Coronary artery (tissue), 2 donors: ENCODE measurements at regions not wholly inside any gene's neighbourhood (a gene's known extent, or its start where the extent isn't known, plus 50 kb on each side); places are given as distances from the start of the nearest gene placed in this dataset.

ENCODE experiments used
- DNase-seq: peaks from one replicate; pipeline ENCODE4 v3.0.0-alpha.2; 2017; ENCODE audit warnings: low spot score
- H3K27ac ChIP-seq, 2 donors: fragments of 200-600 bp; sonication (generic); one replicate each; pipeline ENCODE4 v1.5.1; 2016 to 2019
- H3K4me3 ChIP-seq: fragments of 200-600 bp; sonication (generic); 2 replicates; pipeline ENCODE4 v1.5.1; 2016; ENCODE audit warnings: mild to moderate bottlenecking, moderate library complexity
- TF ChIP-seq, protein P1 (sequence below): fragments of 200-600 bp; sonication (generic); IDR thresholded peaks from one replicate; pipeline ENCODE4 v1.5.1; 2019; ENCODE audit warnings: antibody characterized with exemption

DNA sequence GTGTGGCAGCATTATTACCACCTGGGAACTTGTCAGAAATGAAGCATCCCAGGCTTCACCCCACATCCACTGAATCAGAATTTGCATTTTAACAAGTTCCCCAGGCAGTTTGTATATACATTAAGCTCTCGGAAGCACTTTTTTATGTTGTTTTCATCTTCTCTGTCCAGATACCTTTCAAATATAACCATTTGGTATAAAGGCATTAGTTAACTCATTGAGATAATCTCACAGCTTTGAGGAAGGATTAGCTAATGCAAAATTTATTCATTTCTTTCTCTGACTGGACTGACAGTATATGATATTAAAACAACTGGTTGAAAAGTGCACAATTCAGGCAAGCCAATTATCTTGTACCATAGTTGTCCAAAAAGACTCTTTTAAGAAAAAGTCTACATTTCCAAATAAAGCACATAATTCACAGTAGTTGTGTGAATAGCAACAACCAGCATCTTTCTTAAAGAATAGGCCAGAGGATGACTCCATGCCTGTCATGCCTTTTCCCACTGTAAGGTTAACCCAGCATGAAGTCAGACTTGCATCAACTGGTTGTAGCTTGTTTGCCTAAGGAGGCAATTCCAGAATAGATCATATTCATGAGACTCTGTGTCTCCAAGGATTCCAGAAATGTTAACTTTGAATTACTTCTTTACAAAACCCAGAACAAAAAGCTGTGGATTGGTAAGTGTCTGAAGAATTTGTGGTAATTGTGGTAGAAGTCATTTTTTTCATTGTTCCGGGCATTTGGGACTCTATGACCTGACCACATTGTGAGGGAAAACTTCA lies 254.3 kb upstream of the SESN3 start:
- DNase-seq: no peak
- H3K27ac ChIP-seq: no peak overlapping the region

DNA sequence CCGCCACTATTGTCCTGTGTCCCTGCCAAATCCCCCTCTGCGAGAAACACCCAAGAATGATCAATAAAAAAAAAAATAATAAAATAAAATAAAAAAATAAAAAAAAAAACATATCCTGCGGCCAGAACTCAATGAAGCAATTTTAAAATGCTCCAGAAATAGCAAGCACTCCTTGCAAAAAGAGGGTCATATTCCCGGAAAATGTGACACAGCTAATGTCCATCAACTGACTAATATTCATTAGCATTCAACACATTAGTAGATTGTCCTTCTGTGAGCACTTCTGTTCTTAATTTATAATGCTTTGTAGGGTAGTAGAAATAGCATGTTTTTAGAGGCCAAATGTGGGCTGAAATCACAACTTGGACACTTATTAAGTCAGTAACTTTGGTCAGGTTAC lies 252.3 kb upstream of the SESN3 start:
- no peak overlapping the region for H3K4me3 ChIP-seq
- DNase-seq: no peak
- H3K27ac ChIP-seq: no peak overlapping the region
- TF ChIP-seq, protein P1, sequence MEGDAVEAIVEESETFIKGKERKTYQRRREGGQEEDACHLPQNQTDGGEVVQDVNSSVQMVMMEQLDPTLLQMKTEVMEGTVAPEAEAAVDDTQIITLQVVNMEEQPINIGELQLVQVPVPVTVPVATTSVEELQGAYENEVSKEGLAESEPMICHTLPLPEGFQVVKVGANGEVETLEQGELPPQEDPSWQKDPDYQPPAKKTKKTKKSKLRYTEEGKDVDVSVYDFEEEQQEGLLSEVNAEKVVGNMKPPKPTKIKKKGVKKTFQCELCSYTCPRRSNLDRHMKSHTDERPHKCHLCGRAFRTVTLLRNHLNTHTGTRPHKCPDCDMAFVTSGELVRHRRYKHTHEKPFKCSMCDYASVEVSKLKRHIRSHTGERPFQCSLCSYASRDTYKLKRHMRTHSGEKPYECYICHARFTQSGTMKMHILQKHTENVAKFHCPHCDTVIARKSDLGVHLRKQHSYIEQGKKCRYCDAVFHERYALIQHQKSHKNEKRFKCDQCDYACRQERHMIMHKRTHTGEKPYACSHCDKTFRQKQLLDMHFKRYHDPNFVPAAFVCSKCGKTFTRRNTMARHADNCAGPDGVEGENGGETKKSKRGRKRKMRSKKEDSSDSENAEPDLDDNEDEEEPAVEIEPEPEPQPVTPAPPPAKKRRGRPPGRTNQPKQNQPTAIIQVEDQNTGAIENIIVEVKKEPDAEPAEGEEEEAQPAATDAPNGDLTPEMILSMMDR: no peak

More for the DNA sequence above, 254.3 kb upstream of the SESN3 start:
- H3K4me3 ChIP-seq: no peak overlapping the region
- TF ChIP-seq, protein P1: no peak

DNA sequence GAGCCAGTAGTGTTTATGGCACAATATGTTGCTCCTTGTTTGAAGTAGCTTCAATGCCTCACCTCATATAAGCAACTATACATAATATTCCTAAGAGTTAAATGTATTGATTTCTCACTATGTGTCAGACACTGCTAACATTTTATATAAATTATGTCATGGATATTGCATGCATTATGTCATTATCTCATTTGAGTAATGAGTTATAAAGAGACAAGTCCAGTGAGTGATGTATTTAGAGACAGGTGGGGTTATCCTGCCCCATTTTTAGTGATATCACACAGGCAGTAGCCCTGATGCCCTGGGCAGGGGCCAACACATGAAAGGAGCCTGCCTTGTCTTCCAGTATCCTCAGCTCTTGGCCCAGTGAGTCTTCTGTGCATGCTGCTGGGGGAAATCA lies 247.0 kb upstream of the SESN3 start:
- DNase-seq: no peak
- Histone ChIP-seq H3K4me3 (no peak overlapping the region), H3K27ac (no peak overlapping the region)
- TF ChIP-seq, protein P1: no peak

DNA sequence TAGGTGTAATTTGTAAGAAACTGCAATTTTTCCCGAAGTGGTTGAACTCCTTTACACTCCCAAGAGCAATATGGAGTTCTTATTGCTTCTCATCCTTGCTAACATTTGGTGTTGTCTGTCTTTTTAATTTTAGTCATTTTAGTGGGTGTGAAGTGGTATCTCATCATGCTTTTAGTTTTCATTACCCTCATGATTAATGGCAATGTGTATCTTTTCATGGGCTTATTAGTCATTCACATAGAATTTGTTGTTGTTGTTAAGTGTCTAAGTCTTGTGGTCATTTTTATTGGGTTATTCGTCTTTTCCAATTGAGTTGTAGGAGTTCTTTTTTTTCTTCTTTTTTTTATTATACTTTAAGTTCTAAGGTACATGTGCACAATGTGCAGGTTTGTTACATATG lies 238.3 kb upstream of the SESN3 start:
- TF ChIP-seq, protein P1: no peak
- no peak overlapping the region for H3K27ac ChIP-seq
- DNase-seq: no peak
- no peak overlapping the region for H3K4me3 ChIP-seq

DNA sequence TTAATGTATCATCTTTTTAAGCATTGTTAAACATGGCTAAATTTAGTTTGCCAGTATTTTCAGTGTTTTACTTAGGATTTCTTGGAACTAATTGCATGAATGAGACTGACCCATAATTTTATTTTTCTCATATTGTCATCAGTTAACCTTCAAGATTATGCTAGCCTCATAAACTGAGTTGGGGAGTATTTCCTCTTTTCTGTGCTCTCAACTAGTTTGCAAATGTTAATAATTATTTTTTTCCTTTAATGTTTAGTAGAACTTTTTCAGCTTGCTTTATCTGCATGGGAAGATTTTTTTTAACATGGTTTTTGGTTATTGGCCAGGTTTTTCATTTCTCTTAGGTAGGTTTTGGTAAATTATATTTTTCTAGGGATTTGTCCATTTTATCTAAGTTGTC lies 235.4 kb upstream of the SESN3 start:
- TF ChIP-seq, protein P1: no peak
- H3K4me3 ChIP-seq: no peak overlapping the region
- no peak for DNase-seq
- H3K27ac ChIP-seq: no peak overlapping the region

DNA sequence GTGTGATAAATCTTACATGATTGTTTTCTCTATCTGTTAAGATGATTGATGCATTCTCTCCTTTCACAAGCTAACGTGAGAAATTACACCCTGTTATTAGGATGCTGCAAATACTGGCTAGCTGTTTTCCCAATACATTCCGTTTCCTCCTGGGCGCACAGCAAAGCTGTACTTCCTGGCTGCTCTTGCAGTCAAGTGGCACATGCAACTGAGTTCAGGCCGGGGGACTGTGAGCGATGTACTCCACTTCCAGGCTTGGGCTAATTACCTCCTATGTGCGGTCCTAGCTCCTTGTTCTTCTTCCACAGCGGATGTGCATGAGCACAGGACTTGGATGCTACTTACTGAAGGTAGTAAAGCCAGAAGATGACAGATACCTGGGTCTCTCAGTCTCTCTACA lies 234.9 kb upstream of the SESN3 start:
- H3K27ac ChIP-seq: no peak overlapping the region
- DNase-seq: no peak
- TF ChIP-seq, protein P1: no peak
- no peak overlapping the region for H3K4me3 ChIP-seq

DNA sequence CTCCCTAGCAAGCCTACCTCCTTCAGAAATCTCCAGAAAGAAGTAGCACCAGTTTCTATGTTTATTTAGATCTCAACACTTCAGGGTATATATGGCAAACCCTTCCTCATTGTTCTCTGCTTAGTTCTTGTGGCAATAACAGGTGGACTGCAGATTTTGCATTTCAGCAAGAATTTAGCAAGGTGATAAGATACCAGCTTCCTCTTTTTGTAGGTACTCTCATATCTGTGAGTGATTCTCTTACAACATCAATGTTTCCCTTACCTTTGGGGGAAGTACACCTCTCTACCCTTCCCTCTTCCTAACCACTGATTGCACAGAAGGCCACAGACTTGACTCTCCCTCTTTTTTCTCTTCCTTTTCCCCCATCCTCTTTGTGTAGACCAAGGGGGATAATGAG lies 230.9 kb upstream of the SESN3 start:
- Histone ChIP-seq H3K27ac (no peak overlapping the region), H3K4me3 (no peak overlapping the region)
- TF ChIP-seq, protein P1: no peak
- DNase-seq: no peak
